ENCODE measurements at regions not wholly inside any gene's neighbourhood (a gene's known extent, or its start where the extent isn't known, plus 50 kb on each side); places are given as distances from the start of the nearest gene placed in this dataset.

DNA sequence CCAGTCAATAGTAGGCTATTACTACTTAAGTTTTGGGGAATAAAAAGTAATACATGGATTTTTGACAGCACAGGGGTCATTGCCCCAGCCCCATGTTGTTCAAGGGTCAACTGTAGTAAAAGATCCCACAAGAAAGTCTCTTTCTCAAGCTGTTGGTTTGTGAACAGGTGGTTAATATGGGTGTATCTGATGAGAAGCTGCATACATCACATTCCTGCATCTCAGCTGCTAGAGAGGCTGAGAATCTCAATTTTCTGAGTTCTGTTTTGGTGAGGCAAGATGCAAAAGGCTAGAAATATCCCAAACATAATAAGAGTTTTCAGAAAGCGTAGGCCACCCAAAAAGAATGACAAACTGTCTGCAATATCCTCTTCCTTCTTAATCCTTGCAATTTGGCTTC lies 76.8 kb upstream of the DAPK1 start:
- no peak for TF ChIP-seq SIRT6 (IDR thresholded peaks at IDR 0.05; ENCODE audit: low read length)
- no peak for TF ChIP-seq TCF12 (IDR thresholded peaks at IDR 0.05; ENCODE audit: low read depth, low read length)
- TF ChIP-seq SP2 (IDR thresholded peaks at IDR 0.05; ENCODE audit: low read length), result no peak
- no peak for TF ChIP-seq POLR2AphosphoS5 (IDR thresholded peaks at IDR 0.05; ENCODE audit: low read depth, low read length)
- TF ChIP-seq, protein P1, sequence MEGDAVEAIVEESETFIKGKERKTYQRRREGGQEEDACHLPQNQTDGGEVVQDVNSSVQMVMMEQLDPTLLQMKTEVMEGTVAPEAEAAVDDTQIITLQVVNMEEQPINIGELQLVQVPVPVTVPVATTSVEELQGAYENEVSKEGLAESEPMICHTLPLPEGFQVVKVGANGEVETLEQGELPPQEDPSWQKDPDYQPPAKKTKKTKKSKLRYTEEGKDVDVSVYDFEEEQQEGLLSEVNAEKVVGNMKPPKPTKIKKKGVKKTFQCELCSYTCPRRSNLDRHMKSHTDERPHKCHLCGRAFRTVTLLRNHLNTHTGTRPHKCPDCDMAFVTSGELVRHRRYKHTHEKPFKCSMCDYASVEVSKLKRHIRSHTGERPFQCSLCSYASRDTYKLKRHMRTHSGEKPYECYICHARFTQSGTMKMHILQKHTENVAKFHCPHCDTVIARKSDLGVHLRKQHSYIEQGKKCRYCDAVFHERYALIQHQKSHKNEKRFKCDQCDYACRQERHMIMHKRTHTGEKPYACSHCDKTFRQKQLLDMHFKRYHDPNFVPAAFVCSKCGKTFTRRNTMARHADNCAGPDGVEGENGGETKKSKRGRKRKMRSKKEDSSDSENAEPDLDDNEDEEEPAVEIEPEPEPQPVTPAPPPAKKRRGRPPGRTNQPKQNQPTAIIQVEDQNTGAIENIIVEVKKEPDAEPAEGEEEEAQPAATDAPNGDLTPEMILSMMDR (IDR thresholded peaks at IDR 0.05; ENCODE audit: control extremely low read depth in 1 of 3, insufficient read depth in 1 of 3, low read depth in 1 of 3, low read length in 3 of 3), result no peak
- TF ChIP-seq FOSL1 (IDR thresholded peaks at IDR 0.05; ENCODE audit: insufficient read depth, low read depth, low read length), result no peak
- no peak for TF ChIP-seq KDM1A (IDR thresholded peaks at IDR 0.05; ENCODE audit: borderline replicate concordance, low read length)
- TF ChIP-seq, protein P2, sequence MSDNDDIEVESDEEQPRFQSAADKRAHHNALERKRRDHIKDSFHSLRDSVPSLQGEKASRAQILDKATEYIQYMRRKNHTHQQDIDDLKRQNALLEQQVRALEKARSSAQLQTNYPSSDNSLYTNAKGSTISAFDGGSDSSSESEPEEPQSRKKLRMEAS (IDR thresholded peaks at IDR 0.05), result no peak
- TF ChIP-seq POLR2A (IDR thresholded peaks at IDR 0.05; ENCODE audit: control extremely low read depth in 1 of 2, low read depth in 2 of 2, low read length in 2 of 2), result peak in 1 of 2 experiments; percentile 30; a peak in 1 of 3 replicates
- TF ChIP-seq EZH2 (IDR thresholded peaks at IDR 0.05; ENCODE audit: low read depth, low read length, severe bottlenecking), result no peak
- no peak for TF ChIP-seq NANOG (IDR thresholded peaks at IDR 0.05; ENCODE audit: insufficient read depth, low read depth, low read length, poor library complexity, severe bottlenecking)
- no peak for TF ChIP-seq GTF2F1 (IDR thresholded peaks at IDR 0.05; ENCODE audit: borderline replicate concordance, low read depth, low read length)
